GM19240 (cell line): ENCODE measurements at regions not wholly inside any gene's neighbourhood (a gene's known extent, or its start where the extent isn't known, plus 50 kb on each side); places are given as distances from the start of the nearest gene placed in this dataset.

ENCODE experiments used
- DNase-seq: peaks from one replicate; pipeline ENCODE4 v3.0.0; 2011; ENCODE audit warnings: low spot score; ENCODE audit not compliant: insufficient read length

- no peak for DNase-seq
These were observed 175.7 kb upstream of the INHBA start for GRCh38 chr7:41878309-41879295.

GRCh38 chr7:41877118-41877517 is 174.2 kb upstream of the INHBA start:
- DNase-seq, result no peak

GRCh38 chr7:41875513-41875912 is 172.6 kb upstream of the INHBA start:
- DNase-seq, result no peak

GRCh38 chr7:41874201-41874785 is 171.4 kb upstream of the INHBA start:
- DNase-seq, result no peak

GRCh38 chr7:41873741-41874140 is 170.9 kb upstream of the INHBA start:
- no peak for DNase-seq

- DNase-seq, result no peak
These were observed 170.1 kb upstream of the INHBA start for GRCh38 chr7:41872966-41873365.

GRCh38 chr7:41870461-41871138 is 167.7 kb upstream of the INHBA start:
- no peak for DNase-seq

- no peak for DNase-seq
These were observed 167.1 kb upstream of the INHBA start for GRCh38 chr7:41869997-41870396.

GRCh38 chr7:41869596-41869995 is 166.7 kb upstream of the INHBA start:
- no peak for DNase-seq

GRCh38 chr7:41869091-41869490 is 166.2 kb upstream of the INHBA start:
- no peak for DNase-seq

GRCh38 chr7:41867639-41868280 is 164.9 kb upstream of the INHBA start:
- DNase-seq, result no peak

GRCh38 chr7:41862261-41862660 is 159.4 kb upstream of the INHBA start:
- no peak for DNase-seq

- no peak for DNase-seq
These were observed 158.8 kb upstream of the INHBA start for GRCh38 chr7:41861642-41862041.

GRCh38 chr7:41858201-41858600 is 155.3 kb upstream of the INHBA start:
- DNase-seq, result no peak

- no peak for DNase-seq
These were observed 152.9 kb upstream of the INHBA start for GRCh38 chr7:41855798-41856197.

GRCh38 chr7:41847606-41848005 is 144.7 kb upstream of the INHBA start:
- DNase-seq, result no peak

- no peak for DNase-seq
These were observed 144.3 kb upstream of the INHBA start for GRCh38 chr7:41847151-41847550.

- no peak for DNase-seq
These were observed 140.1 kb upstream of the INHBA start for GRCh38 chr7:41842956-41843355.

- DNase-seq, result no peak
These were observed 135.0 kb upstream of the INHBA start for GRCh38 chr7:41837916-41838315.

GRCh38 chr7:41835976-41836530 is 133.2 kb upstream of the INHBA start:
- no peak for DNase-seq
